ENCODE measurements at regions not wholly inside any gene's neighbourhood (a gene's known extent, or its start where the extent isn't known, plus 50 kb on each side); places are given as distances from the start of the nearest gene placed in this dataset.

DNA sequence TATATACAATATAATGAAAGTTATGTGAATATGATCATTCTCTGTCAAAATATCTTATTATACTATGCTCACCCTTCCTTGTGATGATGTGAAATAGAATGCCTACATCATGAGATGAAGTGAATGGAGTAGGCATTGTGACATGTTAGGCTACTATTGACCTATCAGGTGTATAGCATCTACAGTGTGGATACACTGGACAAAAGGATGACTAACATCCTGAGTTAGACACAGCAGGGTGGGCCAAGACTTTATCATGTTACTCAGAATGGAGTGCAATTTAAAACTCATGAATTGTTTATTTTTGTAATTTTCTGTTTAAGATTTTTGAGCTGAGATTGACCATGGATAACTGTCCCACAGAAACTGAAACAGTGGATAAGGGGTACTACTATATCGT, 53.4 kb upstream of the NAV3 start:
- DNase-seq: no peak

DNA sequence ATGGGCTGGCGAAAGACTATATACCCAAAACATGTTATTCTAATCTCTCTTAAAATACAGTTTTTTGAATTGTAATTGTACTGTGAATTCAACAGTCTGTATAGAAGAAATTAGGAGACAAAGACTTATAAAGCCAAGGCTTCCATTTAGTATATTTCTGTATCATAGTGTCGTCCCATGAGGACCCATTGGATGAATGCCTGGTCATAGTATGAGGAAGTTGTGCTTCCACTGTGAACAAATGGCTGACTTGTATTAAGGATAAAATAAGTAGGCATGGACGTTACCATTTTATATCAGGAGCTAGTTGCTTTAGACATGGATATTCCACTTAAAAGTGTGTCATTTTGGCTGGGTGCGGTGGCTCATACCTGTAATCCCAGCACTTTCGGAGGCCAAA, 55.9 kb upstream of the NAV3 start:
- DNase-seq: no peak

DNA sequence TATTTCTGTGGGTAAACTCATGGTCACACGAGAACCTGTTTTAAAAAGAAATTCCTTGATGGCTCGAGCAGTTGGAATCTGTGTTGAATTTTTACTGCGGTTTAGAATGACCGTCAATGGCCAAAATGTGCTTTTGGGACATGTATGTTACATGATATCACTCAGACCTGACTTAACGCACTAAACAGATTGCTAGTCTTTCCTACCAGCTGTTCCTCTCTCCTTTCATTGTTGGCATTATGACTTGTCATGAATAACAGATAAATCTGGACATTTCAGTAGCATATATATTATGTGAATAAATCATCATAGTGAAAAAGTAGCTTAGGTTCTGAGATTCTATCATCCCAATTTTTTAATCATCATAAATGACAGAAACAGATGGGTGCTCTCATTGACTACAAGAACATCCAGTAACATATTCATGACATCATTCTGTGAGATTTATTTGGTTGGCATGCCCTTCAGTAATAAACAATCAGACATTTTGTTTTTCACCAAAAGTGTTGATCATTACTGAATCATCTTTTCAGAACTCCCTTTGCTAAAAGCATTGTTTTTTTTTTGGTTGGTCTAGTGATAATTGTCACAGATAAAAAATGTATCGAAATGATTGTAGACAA, 57.9 kb upstream of the NAV3 start:
- DNase-seq: no peak

DNA sequence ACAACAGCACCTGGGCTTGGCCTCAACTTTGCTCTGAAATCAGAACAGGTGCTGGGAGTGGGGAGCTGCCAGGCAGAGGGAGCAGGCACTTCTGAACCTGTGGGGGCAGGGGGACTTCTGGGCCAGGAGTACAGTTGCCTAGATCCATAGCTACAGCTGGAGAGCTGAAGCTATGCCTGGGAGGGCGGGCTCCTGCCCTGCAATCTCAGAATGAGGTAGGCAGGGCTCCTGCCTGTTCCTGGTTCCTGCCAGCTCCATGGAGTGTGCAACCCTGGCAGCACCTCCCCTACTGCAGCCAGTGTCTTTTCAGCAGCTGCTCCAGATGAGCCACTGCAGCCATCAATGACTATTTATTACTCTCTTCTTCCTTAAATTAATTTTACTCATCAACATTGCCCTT, 62.1 kb upstream of the NAV3 start:
- no peak for DNase-seq

DNA sequence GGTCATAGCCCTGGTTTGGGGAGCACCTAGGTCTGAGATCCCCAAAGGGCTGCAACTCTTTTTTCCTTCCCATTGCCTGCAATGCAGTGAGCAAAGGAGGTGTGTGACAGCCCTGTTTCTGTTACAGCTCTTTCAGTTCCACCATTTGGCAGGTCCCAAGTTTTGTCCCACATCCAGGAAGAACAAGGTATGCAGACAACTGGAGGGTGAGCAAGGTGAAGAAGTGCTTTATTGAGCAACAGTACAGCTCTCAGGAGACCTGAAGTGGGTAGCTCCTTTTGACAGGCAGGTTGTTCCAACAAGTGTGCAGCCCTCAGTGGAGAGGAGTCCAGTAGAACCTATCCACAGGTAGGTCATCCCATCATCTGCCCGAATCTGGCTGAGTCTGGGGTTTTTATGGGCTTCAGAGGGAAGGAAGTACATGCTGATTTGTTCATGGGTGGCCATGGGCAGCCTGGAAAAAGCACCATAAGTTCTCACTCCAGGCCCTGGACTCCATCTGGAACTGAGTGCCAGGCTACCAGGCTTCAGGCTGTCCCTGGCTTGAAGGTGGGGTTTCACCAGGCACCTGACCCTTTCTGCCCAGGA, 62.8 kb upstream of the NAV3 start:
- DNase-seq: no peak

DNA sequence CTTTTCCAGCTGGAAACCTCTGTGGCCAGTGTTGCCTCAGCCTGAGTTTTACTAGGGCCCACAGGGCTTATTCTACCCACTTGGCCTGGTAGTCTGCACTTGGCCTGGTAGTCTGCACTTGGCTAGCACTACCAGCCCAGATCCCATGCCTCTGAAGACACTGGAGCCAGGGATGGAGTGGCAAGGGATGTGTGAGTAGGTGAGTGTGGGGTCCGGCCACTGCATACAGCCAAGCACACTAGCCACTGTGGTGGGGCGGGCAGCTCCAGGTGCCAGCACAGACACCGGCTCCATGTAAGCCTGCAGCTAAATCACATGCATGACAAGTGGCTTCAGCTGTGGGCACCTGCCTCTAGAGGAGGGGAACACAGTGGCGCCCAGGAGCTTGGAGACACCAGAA, 63.4 kb upstream of the NAV3 start:
- no peak for DNase-seq

DNA sequence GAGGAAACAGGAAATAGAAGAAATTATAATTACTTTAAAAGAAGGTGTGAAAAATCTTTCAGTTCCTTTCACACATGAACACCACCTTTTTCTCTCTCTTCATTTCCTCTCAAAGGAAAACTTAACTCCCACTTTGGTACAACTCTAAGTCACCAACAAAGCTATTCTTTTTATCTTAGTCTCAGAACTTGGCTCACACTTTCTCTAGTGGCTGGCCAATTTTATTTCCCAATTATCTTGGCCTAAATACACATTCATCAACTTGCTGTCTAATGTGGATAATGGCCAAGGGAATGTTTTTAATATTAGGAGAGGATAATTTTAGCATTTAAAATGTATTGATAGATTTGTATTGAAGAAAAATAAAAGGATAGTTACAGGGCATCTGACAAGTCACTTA, 64.5 kb upstream of the NAV3 start:
- no peak for DNase-seq

DNA sequence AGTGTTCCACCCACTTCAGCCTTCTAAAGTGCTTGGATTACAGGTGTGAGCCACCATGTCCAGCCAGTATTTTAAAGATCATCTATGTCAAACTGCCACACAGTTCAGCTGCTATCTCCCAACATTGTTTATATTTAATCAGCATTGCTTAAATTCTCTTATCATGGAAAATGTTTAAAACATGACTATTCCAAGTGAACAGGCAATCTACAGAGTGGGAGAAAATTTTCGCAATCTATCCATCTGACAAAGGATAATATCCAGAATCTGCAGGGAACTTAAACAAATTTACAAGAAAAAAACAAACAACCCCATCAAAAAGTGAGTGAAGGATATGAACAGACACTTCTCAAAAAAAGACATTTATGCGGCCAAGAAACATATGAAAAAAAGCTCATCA, 69.4 kb upstream of the NAV3 start:
- DNase-seq: no peak

DNA sequence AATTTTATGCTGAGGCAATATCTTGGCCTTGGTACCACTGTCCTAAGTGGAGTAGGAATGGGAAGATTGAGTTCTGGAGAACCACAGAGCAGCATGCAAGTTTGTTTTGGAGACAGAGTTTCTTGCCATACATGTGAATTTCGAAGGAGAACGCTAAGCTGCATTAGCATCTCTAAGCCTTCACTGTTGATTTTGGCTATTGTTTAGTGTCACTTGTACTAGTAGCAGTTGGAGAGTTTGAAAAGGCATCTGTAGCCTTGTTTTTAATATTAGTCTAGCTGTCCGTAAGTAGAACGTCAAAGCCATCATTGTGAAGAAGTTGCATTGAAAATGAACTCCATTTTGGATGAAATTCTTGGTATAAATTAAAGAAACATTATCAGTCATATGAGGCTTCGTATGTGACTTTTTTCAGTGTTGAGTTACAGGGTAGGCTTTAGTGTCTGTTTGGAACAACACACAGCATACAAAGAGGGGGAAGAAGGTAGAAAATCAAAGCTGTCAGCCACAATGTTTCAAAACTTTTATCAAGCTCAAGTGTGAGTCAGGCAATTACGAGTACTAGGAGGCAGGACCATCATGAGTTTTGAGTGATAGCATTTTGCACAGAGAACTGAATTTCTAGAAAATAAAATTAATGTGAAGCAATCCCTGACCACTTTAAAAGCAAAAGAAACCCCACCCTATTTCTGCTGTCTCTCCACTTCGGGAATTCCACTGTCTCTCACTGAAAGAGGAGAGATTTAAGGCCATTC, 70.2 kb upstream of the NAV3 start:
- DNase-seq: no peak

DNA sequence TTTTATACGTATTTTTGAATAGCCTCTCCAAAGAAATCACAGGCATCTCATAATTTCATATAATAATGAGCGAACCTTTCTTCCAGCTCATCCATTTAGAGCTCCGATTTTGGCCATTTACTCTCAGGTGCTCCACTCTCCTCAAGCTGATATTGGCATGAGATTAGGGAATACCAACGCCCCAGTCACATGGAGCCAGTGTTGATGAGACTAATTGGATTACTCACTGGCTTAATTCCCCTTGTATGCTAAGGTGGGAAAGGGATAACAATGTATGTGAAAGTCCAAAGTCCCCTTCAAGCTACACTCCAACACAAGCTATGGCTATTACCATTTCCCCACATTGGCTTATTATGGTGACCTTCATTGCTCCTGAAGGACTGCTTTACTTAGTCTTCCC, 76.6 kb upstream of the NAV3 start:
- DNase-seq: no peak

DNA sequence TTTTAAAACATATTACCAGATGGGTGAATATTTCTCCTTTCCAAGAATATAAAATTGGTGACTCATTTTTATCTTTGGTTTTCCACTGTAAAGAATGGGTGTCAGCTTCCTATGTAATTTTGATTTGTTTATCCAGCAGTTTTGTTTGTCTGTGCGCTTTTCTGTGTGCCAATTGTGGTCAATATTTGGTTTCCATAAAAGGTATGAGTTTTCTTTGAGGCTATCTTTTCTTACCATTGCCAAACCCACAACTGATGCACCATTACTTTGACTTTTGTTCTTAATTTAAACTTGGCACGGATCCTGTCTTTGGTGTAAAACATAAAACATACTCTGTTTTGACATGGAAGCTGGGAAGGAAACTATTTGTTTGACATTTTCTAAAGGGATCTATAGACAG, 78.8 kb upstream of the NAV3 start:
- DNase-seq: no peak

DNA sequence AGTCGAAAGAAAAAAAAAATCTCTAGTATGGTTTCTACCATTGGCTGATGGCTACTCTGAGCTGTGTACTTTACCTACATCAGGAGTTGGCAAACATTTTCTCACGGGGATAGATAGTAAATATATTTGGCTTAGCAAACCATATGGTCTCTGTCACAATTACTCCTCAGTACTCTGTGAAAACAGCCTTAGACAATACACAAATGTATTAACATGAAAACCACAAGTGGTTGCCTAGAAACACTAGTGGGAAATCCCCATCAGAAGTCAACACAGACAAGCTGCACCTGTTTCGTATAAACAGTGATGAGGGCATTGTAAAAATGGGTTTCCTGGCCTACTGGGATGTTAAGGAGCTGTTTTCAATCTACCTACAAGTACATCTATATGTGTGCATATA, 84.6 kb upstream of the NAV3 start:
- DNase-seq: peak in 1 of 2 experiments; percentile 6

DNA sequence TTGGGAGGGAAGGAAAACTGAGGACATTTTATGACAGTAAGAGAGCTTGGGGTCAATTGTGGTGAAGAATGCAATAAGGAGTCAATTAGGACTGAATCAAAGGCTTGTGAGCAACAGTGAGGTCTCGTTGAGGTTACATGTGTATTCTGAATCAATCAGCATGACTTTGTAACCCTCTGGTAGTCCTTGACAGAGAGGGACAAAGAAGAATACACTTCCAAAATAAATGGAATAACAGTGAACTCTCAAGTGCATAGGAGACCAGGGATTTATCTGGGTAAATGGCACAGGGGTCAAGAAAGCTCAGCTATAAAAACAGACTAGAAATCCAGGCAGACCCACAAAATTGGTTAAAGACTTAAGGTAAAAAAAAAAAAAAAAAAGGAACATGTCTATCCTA, 85.1 kb upstream of the NAV3 start:
- no peak for DNase-seq

DNA sequence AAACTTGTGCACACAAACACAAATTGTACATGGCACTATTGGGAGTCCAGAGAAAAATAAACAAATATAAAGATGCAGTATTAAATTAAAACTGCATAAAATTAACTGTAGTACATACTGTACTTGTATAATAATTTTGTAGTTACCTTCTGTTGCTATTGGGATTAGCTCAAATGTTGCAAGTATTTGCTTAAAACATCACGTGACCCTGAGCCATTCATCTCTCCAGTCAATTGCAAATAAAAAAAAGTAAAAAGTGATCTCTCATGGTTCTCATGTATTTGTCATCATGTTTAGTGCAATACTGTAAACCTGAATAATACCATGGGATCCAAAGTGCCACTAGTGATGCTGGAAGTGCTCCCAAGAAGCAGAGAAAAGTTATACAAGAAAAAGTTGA, 88.1 kb upstream of the NAV3 start:
- no peak for DNase-seq

DNA sequence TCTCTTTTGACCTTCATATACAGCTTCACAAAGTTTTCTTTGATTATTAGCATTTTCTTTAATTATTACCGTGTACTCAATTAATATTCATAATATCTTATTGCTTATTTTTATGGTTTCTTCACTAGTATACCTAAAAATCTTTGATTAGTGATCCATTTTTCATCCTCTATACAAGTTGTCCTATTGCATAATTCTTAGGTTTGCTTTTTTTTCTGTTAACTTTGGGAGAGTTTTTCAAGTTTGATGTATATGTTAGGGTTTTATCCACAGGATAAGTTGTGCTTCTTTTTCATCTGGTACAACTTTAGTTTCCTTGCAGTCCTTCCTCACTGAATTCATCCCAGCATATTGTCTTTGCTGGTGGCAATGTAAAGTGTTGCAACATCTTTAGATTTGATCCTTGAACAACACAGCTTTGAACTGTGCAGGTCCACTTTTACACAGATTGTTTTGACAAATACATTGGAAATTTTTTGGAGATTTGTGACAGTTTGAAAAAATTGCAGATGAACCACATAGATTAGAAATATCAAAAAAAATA, 88.6 kb upstream of the NAV3 start:
- DNase-seq: no peak

DNA sequence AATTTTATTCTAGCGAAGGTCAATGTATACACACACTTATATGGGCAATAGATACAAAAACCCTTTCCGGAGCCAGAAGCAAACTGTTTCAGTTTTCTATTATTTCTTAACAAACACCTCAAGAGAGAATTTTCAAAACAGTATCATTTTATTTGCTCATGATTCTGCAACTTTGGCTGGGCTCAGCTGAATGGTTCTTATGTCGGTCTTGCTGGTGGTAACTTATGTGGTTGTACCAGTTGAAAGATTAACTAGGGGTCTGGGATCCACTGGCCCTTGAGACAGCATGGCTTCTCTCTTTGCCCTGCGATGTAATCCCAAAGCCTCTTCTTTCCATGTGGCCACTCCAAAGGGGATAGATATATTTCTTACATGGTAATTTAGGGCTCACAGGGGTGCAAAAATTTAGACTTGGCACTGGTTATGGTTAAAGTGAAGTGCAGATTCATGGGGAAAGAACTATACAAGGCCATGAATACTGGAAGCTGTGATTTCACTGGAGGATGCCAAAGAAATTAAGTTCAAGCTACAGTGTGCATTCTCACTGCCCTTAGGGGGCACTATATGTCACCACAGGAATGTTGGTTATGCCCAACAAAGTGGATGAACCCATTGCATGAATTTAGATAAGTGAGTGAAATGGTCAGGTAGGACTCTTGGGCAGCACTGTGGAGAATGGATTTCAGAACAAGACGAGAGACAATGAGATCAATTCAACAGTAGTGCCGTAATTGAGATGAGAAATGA, 94.3 kb upstream of the NAV3 start:
- no peak for DNase-seq

DNA sequence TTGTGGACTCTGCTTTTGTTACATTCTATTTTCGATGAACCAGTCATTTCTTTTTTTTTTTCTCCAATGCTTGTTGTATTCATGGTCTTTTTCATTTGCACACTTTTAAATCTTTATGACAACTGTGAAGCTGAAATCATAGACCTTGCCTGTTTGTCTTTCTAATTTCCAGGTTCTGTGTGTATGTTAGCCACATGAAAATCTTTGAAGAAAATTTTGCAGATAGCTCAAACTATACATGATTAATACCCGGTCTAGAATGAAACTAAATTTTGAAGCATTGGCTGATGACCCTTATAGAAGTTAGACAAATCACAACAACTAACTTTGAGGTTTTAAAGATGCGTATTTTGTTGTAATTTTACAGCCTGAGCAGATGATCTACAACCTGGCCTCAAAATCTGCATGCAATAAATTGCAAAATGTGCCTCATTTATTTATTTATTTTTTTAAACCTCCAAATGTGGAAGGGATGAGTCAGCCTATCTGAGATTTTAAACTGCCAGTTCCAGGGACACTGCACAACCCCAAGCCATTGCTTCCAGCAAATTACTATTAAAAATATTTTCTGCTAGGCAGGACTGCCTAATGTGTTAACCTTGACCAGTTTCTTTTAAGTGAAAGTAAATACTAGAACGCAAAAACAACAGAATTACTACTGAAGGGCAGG, 96.3 kb upstream of the NAV3 start:
- no peak for DNase-seq

DNA sequence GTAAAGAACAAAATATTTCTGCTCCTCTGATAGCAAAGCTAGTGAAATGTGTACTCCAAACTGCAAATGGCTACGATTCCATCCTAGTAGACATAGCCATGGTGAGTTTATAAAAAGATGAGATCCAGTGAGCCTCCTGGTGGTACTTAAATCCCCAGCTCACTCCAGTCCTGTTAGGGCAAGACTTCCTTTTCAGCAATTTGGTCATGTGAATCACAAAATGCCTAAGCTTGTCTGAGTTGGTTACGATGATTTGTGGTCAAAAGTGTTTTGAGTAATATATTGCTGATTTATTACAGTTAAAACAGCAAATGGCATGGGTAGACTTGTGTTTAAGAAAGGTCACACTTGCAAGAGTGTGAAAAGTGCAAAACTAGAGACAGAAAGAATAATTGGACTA, 102.7 kb upstream of the NAV3 start:
- no peak for DNase-seq

DNA sequence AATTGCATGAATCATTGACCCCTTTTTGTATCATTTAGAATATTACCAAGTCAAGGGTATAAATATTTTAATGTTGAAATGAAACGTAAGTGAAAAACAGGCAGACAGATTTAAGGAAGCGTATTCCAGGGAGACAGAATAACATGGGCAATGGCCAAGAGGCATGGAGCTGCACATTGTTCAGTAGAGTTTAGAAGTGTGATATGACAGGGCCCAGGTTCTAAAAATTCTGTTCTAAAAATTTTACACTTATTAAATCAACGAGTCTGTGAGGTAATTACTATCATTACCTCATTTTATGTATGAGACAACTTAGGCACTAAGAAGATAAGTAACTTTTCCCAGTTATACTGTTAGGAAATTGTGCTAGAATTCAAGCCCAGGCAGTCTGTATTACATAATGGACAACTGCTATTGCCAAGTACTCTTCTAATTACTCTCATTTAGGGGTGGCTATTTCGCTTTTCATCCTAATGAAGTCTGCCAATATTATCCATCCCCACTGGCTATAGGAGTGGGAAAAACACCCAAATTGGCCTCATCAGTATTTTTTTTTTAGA, 103.2 kb upstream of the NAV3 start:
- DNase-seq: no peak

DNA sequence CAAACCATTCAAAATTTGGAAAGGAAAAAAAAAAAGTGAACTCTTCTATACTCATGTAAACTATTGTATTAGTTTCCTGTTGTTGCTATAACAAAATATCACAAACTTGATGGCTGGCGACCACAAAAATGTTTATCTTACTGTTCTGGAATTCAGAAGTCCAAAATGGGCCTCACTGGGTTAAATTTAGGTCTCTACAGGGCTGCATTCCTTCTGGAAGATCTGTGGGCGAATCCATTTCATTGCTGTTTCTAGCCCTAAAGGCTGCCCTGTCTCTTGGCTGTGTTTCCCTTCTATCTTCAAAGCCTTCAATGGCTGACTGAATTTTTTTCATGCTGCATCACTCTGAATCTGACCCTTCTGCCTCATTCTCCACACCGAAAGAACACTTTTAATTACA, 105.1 kb upstream of the NAV3 start:
- no peak for DNase-seq

DNA sequence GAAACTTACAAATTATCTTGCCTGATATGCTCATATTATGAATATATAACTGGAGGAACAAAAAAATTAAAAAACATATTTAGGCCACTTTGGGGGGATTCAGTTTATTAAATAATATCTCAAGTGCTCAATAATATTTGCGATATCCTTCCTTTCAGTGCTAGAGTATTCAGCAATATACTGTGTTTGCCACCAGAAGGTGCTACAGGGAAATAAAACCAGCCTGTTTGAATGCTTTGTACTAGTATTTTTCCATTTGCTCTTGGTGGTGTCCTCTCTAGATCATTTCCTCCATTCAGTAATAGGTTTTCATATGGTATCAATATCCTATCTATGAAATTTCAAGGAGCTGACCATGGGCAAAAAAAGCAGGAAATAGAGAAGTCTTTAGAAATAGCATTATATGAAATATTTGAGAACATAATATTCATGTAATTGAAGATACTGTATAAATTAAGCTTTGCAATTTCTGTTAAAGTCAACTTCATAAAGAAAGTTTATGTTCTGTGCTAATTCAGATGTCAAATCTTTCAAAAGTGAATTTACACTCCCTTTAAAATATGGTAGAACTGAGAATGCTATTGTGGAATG, 106.2 kb upstream of the NAV3 start:
- peak in 1 of 2 experiments; percentile 70 for DNase-seq

DNA sequence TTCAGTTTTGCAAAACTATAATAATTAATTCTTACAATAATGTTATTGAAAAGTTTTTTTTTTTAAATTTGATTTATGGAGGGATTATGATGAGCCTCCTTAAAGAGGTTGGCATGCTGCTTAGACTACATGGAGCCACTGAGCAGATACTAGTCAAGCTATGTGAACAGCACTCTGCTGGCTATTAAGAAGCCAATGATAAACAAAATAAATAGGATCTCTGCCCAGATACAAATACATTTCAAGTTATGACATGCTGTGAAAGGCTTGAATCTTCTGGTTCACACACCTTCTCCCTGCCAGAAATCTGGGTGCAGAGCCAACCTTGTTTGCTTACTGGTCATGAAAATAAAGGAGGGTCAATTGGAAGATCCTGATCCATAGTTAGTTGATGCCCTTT, 107.4 kb upstream of the NAV3 start:
- DNase-seq: no peak
